Peyer's patch (tissue), 4 donors: ENCODE measurements at regions not wholly inside any gene's neighbourhood (a gene's known extent, or its start where the extent isn't known, plus 50 kb on each side); places are given as distances from the start of the nearest gene placed in this dataset.

ENCODE experiments used
- DNase-seq, 3 donors: peaks; one replicate each; pipeline ENCODE4 v3.0.0-alpha.2; 2017 to 2019
- H3K27ac ChIP-seq, 4 donors: fragments of 200-600 bp; sonication (generic); one replicate each; pipeline ENCODE4 v1.5.1; 2016 to 2019
- H3K27me3 ChIP-seq, 2 donors: fragments of 200-600 bp; sonication (generic); one replicate each; pipeline ENCODE4 v1.5.1; 2019
- H3K36me3 ChIP-seq, 3 donors: fragments of 200-600 bp; sonication (generic); one replicate each; pipeline ENCODE4 v1.5.1; 2016 to 2019
- H3K4me1 ChIP-seq, 4 donors: fragments of 200-600 bp; sonication (generic); one replicate each; pipeline ENCODE4 v1.5.1; 2016 to 2019
- H3K4me3 ChIP-seq, 4 donors: fragments of 200-600 bp; sonication (generic); 1 replicate in 3 of 4; 2 replicates in 1 of 4; pipeline ENCODE4 v1.5.1; 2016 to 2019; ENCODE audit warnings: mild to moderate bottlenecking in 1 of 4
- H3K9me3 ChIP-seq, 4 donors: fragments of 200-600 bp; sonication (generic); one replicate each; pipeline ENCODE4 v1.5.1; 2016 to 2019; ENCODE audit warnings: mild to moderate bottlenecking in 1 of 4
- POLR2A ChIP-seq, 2 donors: fragments of 450-650 bp; IDR thresholded peaks; one replicate each; pipeline ENCODE4 v1.5.1; 2017; ENCODE audit warnings: antibody characterized with exemption in 2 of 2, mild to moderate bottlenecking in 2 of 2, moderate library complexity in 2 of 2
- TF ChIP-seq, protein P1 (sequence below), 6 experiments: fragments of 450-650 bp in 4 of 6; fragments of 200-600 bp in 2 of 6; sonication (generic) in 1 of 6; IDR thresholded peaks; one replicate each; pipeline ENCODE4 v1.5.1; 2017 to 2019; ENCODE audit warnings: antibody characterized with exemption in 6 of 6, mild to moderate bottlenecking in 3 of 6, moderate library complexity in 1 of 6

DNA sequence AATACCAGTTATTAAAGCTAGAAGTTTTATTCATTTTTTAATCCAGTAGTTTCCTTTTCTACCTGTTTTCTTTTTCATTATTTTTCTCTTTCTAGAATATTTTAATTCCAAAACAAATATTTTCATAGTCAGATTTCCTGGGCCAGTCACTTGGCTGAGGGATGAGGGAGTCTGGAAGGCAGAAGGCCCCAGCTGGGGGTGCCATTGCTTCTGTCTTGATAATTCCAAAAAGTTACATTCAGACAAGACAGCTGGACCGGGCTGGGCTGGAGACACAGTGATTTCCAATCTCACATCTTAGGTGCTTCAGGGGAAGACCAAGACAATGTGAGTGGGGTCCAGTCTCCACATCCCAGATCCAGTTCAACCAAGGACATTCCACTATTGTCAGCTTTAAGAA, 263.5 kb downstream of the TMA16 start:
- H3K9me3 ChIP-seq = no peaks in the 10 kb centered on the region
- no peak for DNase-seq
- no peak for TF ChIP-seq POLR2A (IDR thresholded peaks at IDR 0.05)
- TF ChIP-seq, protein P1, sequence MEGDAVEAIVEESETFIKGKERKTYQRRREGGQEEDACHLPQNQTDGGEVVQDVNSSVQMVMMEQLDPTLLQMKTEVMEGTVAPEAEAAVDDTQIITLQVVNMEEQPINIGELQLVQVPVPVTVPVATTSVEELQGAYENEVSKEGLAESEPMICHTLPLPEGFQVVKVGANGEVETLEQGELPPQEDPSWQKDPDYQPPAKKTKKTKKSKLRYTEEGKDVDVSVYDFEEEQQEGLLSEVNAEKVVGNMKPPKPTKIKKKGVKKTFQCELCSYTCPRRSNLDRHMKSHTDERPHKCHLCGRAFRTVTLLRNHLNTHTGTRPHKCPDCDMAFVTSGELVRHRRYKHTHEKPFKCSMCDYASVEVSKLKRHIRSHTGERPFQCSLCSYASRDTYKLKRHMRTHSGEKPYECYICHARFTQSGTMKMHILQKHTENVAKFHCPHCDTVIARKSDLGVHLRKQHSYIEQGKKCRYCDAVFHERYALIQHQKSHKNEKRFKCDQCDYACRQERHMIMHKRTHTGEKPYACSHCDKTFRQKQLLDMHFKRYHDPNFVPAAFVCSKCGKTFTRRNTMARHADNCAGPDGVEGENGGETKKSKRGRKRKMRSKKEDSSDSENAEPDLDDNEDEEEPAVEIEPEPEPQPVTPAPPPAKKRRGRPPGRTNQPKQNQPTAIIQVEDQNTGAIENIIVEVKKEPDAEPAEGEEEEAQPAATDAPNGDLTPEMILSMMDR (IDR thresholded peaks at IDR 0.05) = no peak
- H3K27me3 ChIP-seq = no peaks in the 10 kb centered on the region
- no peak overlapping the region for H3K4me3 ChIP-seq
- no peak overlapping the region for H3K27ac ChIP-seq
- no peaks in the 10 kb centered on the region for H3K4me1 ChIP-seq
- no peaks in the 10 kb centered on the region for H3K36me3 ChIP-seq

DNA sequence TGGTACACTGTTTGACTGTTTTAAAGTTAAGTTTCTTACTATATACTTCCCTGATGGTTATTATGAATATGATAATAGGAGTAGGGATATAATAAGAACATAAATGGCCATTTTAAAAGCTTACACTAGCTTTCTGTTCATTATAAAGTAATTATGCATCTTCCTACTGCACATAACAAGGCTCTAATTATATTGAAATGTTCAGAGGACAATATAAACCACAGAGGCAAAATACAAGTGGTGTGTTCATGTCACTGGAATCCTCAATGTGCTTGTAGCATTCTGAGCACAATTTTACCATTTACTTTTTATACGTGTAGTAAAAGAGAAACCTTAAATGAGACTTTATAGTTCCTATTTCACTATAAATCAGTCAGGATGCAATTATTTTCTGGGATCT, 268.3 kb downstream of the TMA16 start:
- Histone ChIP-seq H3K27me3 (no peaks in the 10 kb centered on the region), H3K4me1 (no peaks in the 10 kb centered on the region)
- no peak for TF ChIP-seq POLR2A (IDR thresholded peaks at IDR 0.05)
- TF ChIP-seq, protein P1 (IDR thresholded peaks at IDR 0.05) = no peak

DNA sequence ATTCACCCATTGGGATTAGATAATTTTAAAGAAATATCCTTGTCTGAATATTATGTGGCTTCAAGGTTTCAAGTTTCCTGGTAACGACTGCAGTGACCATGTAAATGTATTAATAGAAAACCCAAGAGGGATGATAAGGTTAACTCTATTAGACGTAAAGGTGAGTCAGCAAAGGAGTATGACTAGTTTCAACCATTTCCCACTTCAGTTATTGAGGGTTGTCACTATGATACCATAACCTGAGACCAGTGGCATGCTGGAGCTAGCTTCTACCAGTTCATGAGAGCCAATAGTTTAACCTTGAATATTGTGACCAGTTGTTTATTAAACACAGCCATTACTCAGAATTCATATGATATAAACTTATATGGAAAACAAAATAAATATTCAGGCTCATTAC, 270.1 kb downstream of the TMA16 start:
- Histone ChIP-seq H3K27me3 (no peaks in the 10 kb centered on the region), H3K9me3 (no peaks in the 10 kb centered on the region), H3K4me1 (no peaks in the 10 kb centered on the region), H3K27ac (no peak overlapping the region), H3K36me3 (no peaks in the 10 kb centered on the region), H3K4me3 (no peak overlapping the region)
- no peak for DNase-seq
- TF ChIP-seq POLR2A (IDR thresholded peaks at IDR 0.05) = no peak
- TF ChIP-seq, protein P1 (IDR thresholded peaks at IDR 0.05) = no peak

More for the DNA sequence above, 268.3 kb downstream of the TMA16 start:
- H3K27ac ChIP-seq = no peak overlapping the region
- no peaks in the 10 kb centered on the region for H3K9me3 ChIP-seq
- H3K4me3 ChIP-seq = no peak overlapping the region
- DNase-seq = no peak
- no peaks in the 10 kb centered on the region for H3K36me3 ChIP-seq

GRCh38 chr4:163768014-163768413, 273.5 kb downstream of the TMA16 start:
- TF ChIP-seq, protein P1 (IDR thresholded peaks at IDR 0.05) = no peak
- TF ChIP-seq POLR2A (IDR thresholded peaks at IDR 0.05) = no peak
- Histone ChIP-seq H3K27ac (no peak overlapping the region), H3K4me3 (no peak overlapping the region), H3K4me1 (no peaks in the 10 kb centered on the region), H3K27me3 (no peaks in the 10 kb centered on the region), H3K36me3 (no peaks in the 10 kb centered on the region), H3K9me3 (no peaks in the 10 kb centered on the region)
- no peak for DNase-seq

GRCh38 chr4:163772238-163772637, 277.7 kb downstream of the TMA16 start:
- Histone ChIP-seq H3K4me3 (no peak overlapping the region), H3K27me3 (no peaks in the 10 kb centered on the region), H3K4me1 (no peaks in the 10 kb centered on the region), H3K27ac (no peak overlapping the region), H3K36me3 (no peaks in the 10 kb centered on the region), H3K9me3 (no peaks in the 10 kb centered on the region)
- DNase-seq = no peak
- no peak for TF ChIP-seq POLR2A (IDR thresholded peaks at IDR 0.05)
- TF ChIP-seq, protein P1 (IDR thresholded peaks at IDR 0.05) = no peak

DNA sequence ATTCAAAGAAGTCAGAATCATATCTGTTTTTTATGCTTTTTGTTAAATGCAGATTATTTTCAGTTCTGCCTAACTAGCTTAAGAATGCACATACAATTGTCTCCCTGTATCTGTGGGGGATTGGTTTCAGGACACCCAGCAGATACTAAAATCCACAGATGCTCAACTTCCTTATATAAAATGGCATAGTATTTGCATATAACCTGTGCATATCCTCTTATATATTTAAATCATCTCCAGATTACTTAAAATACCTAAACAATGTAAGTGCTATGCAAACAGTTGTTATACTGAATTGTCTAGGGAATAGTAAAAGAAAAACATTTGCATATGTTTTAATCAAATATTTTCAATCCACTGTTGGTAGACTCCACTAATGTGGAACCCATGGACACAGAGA, 279.4 kb downstream of the TMA16 start:
- H3K27ac ChIP-seq = no peak overlapping the region
- TF ChIP-seq, protein P1 (IDR thresholded peaks at IDR 0.05) = no peak
- TF ChIP-seq POLR2A (IDR thresholded peaks at IDR 0.05) = no peak
- H3K27me3 ChIP-seq = no peaks in the 10 kb centered on the region
- no peak overlapping the region for H3K4me3 ChIP-seq
- no peaks in the 10 kb centered on the region for H3K36me3 ChIP-seq
- no peaks in the 10 kb centered on the region for H3K9me3 ChIP-seq
- H3K4me1 ChIP-seq = no peaks in the 10 kb centered on the region
- no peak for DNase-seq
